BJ (cell line): ENCODE measurements at regions not wholly inside any gene's neighbourhood (a gene's known extent, or its start where the extent isn't known, plus 50 kb on each side); places are given as distances from the start of the nearest gene placed in this dataset.

Experiments used
- CTCF ChIA-PET: fragments of 350-600 bp; formaldehyde crosslinking; extraction: SDS; loops from one replicate; lab custom pipeline; 2021; ENCODE audit warnings: antibody characterized with exemption, inconsistent platforms; lab: Yijun Ruan, JAX
- POLR2A ChIA-PET: fragments of 300-600 bp; sonication (Branson Sonifier 250); formaldehyde crosslinking; extraction: SDS; loops from one replicate; lab custom pipeline; 2021; ENCODE audit warnings: antibody characterized with exemption; lab: Charles Lee
- DNase-seq: peaks from one replicate; pipeline ENCODE4 v3.0.0-alpha.2; 2011; ENCODE audit warnings: low read depth
- H3K27me3 ChIP-seq: 2 replicates; pipeline ENCODE4 v1.6.0; 2011; ENCODE audit warnings: low read length; ENCODE audit not compliant: control insufficient read depth, insufficient read depth
- H3K36me3 ChIP-seq: 2 replicates; pipeline ENCODE4 v1.5.1; 2011; ENCODE audit warnings: low read length; ENCODE audit not compliant: control insufficient read depth, insufficient read depth
- H3K4me3 ChIP-seq: 2 replicates; pipeline ENCODE4 v1.5.1; 2011; ENCODE audit warnings: low read depth, mild to moderate bottlenecking, control low read depth, low read length
- TF ChIP-seq, protein P1 (sequence below): IDR thresholded peaks from 2 replicates; pipeline ENCODE4 v1.5.1; 2011; ENCODE audit warnings: low read depth, mild to moderate bottlenecking, control low read depth, inconsistent platforms, low read length, moderate library complexity; ENCODE audit not compliant: insufficient read depth

DNA sequence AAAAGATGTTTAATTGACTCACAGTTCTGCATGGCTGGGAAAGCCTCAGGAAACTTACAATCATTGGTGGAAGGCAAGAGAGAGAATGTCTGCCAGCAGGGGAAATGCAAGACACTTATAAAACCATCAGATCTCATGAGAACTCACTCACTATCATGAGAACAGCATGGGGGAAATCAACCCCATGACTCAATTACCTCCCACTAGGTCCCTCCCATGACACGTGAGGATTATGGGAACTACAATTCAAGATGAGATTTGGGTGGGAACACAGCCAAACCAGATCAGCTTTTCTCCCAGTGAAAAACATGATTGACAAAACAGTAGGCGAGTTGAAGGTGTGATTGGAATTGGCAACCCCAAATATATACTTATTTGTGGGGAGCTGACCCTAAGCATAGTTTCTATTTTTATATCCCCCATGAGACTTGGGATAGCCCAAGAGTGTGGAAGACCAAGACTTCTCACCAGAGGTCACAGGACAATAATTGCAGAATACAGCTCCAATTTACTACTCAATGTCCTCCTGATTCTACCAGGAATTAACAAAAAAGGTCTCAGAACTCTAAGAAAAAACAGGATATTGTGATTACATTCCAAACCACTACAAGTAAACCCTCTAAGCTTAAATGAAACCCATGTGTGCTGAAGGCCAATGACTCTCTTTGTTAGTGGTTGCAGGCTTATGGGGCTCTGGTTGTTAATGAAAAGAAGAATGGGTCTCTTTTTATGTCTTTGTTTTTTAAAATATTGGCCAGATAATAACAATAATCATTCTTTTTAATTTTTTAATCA is 96.1 kb upstream of the PIK3C3 start:
- CTCF ChIA-PET: interaction anchor here (2.2 kb wide), 1 partner anchor 10 kb away, joined by 7 read pairs; no protein-coding TSS in a partner anchor
- H3K27me3 ChIP-seq: no peaks in the 10 kb centered on the region; the same call in 1 of the 2 replicates
- TF ChIP-seq, protein P1, sequence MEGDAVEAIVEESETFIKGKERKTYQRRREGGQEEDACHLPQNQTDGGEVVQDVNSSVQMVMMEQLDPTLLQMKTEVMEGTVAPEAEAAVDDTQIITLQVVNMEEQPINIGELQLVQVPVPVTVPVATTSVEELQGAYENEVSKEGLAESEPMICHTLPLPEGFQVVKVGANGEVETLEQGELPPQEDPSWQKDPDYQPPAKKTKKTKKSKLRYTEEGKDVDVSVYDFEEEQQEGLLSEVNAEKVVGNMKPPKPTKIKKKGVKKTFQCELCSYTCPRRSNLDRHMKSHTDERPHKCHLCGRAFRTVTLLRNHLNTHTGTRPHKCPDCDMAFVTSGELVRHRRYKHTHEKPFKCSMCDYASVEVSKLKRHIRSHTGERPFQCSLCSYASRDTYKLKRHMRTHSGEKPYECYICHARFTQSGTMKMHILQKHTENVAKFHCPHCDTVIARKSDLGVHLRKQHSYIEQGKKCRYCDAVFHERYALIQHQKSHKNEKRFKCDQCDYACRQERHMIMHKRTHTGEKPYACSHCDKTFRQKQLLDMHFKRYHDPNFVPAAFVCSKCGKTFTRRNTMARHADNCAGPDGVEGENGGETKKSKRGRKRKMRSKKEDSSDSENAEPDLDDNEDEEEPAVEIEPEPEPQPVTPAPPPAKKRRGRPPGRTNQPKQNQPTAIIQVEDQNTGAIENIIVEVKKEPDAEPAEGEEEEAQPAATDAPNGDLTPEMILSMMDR: no peak
- no peaks in the 10 kb centered on the region for H3K36me3 ChIP-seq
- DNase-seq: no peak
- no peak overlapping the region for H3K4me3 ChIP-seq
- POLR2A ChIA-PET: no interaction called here

DNA sequence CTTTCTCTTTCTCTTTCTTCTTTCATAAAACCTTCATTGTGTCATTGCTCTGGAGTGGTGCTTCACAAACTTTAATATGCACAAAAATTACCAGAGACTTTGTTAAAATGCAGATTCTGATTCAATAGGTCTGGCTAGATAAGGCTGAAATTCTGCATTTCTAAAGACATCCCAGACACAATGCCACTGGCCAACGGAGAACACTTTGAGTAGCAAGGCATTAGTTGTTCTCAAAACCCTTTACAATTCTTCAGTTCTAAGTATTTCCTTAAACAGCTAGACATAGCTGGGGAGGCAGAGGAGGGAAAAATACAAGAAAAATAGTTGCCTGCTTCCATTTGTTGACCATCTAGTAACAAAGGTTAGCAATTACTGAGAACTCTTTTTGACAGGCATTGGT is 101.8 kb upstream of the PIK3C3 start:
- Histone ChIP-seq H3K36me3 (no peaks in the 10 kb centered on the region), H3K4me3 (no peak overlapping the region)
- CTCF ChIA-PET: no interaction called here

DNA sequence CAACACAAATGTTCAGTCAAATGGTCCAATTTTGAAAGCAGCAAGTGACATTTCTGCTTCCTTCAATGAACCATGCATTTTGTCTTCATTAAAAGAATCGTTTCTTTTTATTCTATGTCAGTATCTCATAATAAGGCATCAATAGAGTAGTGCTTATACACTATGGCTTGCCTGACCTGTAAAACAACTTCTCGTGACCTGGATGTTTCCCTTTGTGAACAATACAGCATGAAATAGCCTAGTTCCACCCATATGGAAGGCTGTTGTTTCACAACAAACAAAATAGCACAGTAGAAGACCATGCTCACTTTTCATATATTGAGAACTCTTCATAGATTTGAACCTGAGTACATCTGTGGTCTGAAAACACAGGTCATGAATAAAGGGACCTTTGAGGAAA is 104.3 kb upstream of the PIK3C3 start:
- Histone ChIP-seq H3K36me3 (no peaks in the 10 kb centered on the region), H3K27me3 (peaks cover 1% of the 10 kb centered on the region; the same call in 1 of the 2 replicates), H3K4me3 (no peak overlapping the region)
- TF ChIP-seq, protein P1: no peak
- ChIA-PET CTCF (interaction anchor here (1.3 to 1.4 kb wide), 2 partner anchors 10 to 11 kb away, joined by 5 read pairs; no protein-coding TSS in a partner anchor), POLR2A (no interaction called here)
- no peak for DNase-seq

More for the DNA sequence above, 101.8 kb upstream of the PIK3C3 start:
- POLR2A ChIA-PET: no interaction called here
- H3K27me3 ChIP-seq: peaks cover 1% of the 10 kb centered on the region; the same call in 1 of the 2 replicates
- TF ChIP-seq, protein P1: no peak
- no peak for DNase-seq

DNA sequence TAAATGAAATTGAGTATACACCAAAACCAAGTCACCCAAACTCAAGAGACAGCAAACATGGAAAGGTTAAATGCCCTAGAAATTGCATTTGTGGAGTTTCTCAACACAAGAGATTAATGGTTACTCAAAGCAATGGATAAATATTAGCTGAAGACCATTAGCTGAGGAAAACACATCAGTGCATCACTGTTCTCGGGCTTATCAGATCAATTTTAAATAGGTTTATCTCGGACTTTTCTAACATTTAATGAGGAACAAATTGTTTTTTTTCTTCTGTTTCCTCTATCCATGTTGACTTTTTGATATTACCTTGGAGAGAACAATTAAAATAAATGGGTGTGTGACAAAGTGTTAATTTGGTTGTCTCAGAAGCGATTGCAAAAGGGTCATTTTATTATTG is 105.4 kb upstream of the PIK3C3 start:
- DNase-seq: no peak
- POLR2A ChIA-PET: no interaction called here
- H3K4me3 ChIP-seq: no peak overlapping the region
- peaks cover 1% of the 10 kb centered on the region; the same call in 1 of the 2 replicates for H3K27me3 ChIP-seq
- CTCF ChIA-PET: interaction anchor here (1.3 kb wide), 1 partner anchor 12 kb away, joined by 5 read pairs; no protein-coding TSS in a partner anchor
- TF ChIP-seq, protein P1: no peak
- H3K36me3 ChIP-seq: no peaks in the 10 kb centered on the region

DNA sequence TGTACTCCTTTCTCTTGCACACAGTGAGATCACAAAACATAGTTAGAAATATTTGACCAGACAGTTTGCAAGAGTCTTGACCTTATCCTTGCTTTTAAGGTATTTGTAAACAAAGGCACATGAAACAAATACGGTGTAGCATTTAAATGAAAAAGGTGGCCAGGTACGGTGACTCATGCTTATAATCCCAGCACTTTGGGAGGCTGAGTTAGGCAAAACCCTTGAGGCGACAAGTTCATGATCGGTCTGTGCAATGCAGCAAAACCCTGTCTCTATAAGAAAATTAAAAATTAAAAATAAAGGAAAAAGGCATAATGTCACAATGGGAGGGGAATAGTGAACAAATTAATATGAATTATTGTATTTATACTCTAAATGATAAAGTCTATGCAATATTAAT is 109.5 kb upstream of the PIK3C3 start:
- CTCF ChIA-PET: no interaction called here
- no peak for DNase-seq
- Histone ChIP-seq H3K4me3 (no peak overlapping the region), H3K27me3 (no peaks in the 10 kb centered on the region), H3K36me3 (no peaks in the 10 kb centered on the region)
- TF ChIP-seq, protein P1: no peak
- POLR2A ChIA-PET: no interaction called here
